Loucy (cell line): ENCODE measurements at regions not wholly inside any gene's neighbourhood (a gene's known extent, or its start where the extent isn't known, plus 50 kb on each side); places are given as distances from the start of the nearest gene placed in this dataset.

Source experiments
- CTCF ChIP-seq: fragments of 200-600 bp; sonication (generic); conservative IDR thresholded peaks from 2 replicates; pipeline ENCODE4 v1.5.1; 2014; ENCODE audit warnings: mild to moderate bottlenecking, antibody characterized with exemption, low read length
- EZH2phosphoT487 ChIP-seq: fragments of 200-600 bp; IDR thresholded peaks from 2 replicates; pipeline ENCODE4 v1.6.1; 2018; ENCODE audit warnings: antibody characterized with exemption, mild to moderate bottlenecking, moderate library complexity, borderline replicate concordance

GRCh38 chr2:45172142-45172541 lies 162.9 kb upstream of the SIX2 start:
- TF ChIP-seq CTCF: no peak
- TF ChIP-seq EZH2phosphoT487: no peak
